PC-9 (cell line): ENCODE measurements at regions not wholly inside any gene's neighbourhood (a gene's known extent, or its start where the extent isn't known, plus 50 kb on each side); places are given as distances from the start of the nearest gene placed in this dataset.

Experiments
- BruUV-seq: library from RNA; stranded (reverse); fragments of 400-500 nt; replicated peaks from 2 replicates; lab custom pipeline; 2021; lab: Mats Ljungman, UMichigan
- CTCF ChIA-PET: fragments of 300-600 bp; sonication (Branson Sonifier 250); formaldehyde crosslinking; loops from one replicate; lab custom pipeline; 2022; ENCODE audit warnings: antibody characterized with exemption; lab: Charles Lee
- POLR2A ChIA-PET: fragments of 300-600 bp; sonication (Branson Sonifier 250); formaldehyde crosslinking; loops from one replicate; lab custom pipeline; 2022; ENCODE audit warnings: antibody characterized with exemption; ENCODE audit not compliant: unreplicated experiment; lab: Charles Lee
- DNase-seq, 2 experiments: peaks; one replicate each; pipeline versions ENCODE4 v3.0.0 to v3.0.0-alpha.2; 2015 to 2022; ENCODE audit warnings: mixed read lengths in 1 of 2
- H2AFZ ChIP-seq: fragments of 200-600 bp; sonication (generic); 2 replicates; pipeline ENCODE4 v1.8.1; 2017; ENCODE audit warnings: antibody characterized with exemption
- H3F3A ChIP-seq: fragments of 200-600 bp; sonication (generic); 2 replicates; pipeline ENCODE4 v1.8.1; 2017; ENCODE audit warnings: antibody characterized with exemption, mild to moderate bottlenecking, low read depth; ENCODE audit not compliant: insufficient read depth
- H3K27ac ChIP-seq: fragments of 200-600 bp; sonication (generic); 2 replicates; pipeline ENCODE4 v1.6.1; 2016; ENCODE audit warnings: mixed run types
- H3K27me3 ChIP-seq: fragments of 200-600 bp; sonication (generic); 2 replicates; pipeline ENCODE4 v1.6.1; 2016; ENCODE audit warnings: low read depth, mixed run types; ENCODE audit not compliant: insufficient read depth
- H3K36me3 ChIP-seq: fragments of 200-600 bp; sonication (generic); 2 replicates; pipeline ENCODE4 v1.6.1; 2016; ENCODE audit warnings: low read depth, mixed run types
- H3K4me1 ChIP-seq: fragments of 200-600 bp; sonication (generic); replicated peaks from 2 replicates; pipeline ENCODE4 v1.6.1; 2016; ENCODE audit warnings: mixed run types; ENCODE audit not compliant: insufficient read depth
- H3K4me2 ChIP-seq: fragments of 200-600 bp; sonication (generic); 2 replicates; pipeline ENCODE4 v1.6.1; 2017; ENCODE audit warnings: mixed run types
- H3K4me3 ChIP-seq: fragments of 200-600 bp; sonication (generic); 2 replicates; pipeline ENCODE4 v1.6.1; 2016; ENCODE audit warnings: mixed run types
- H3K79me2 ChIP-seq: fragments of 200-600 bp; sonication (generic); 2 replicates; pipeline ENCODE4 v1.6.1; 2017; ENCODE audit warnings: low read depth, mixed run types
- H3K9me2 ChIP-seq: fragments of 200-600 bp; sonication (generic); 2 replicates; pipeline ENCODE4 v1.8.1; 2017; ENCODE audit warnings: mild to moderate bottlenecking; ENCODE audit not compliant: insufficient read depth
- H3K9me3 ChIP-seq: fragments of 200-600 bp; sonication (generic); 2 replicates; pipeline ENCODE4 v1.8.1; 2016; ENCODE audit warnings: low read depth; ENCODE audit not compliant: insufficient read depth
- H4K20me1 ChIP-seq: fragments of 200-600 bp; sonication (generic); 2 replicates; pipeline ENCODE4 v1.8.1; 2017; ENCODE audit not compliant: insufficient read depth
- EZH2 ChIP-seq: fragments of 200-600 bp; sonication (generic); IDR thresholded peaks from 2 replicates; pipeline ENCODE4 v1.8.0; 2017; ENCODE audit warnings: antibody characterized with exemption, low read depth
- intact Hi-C: fragments of 100-400 bp; cut with micrococcal nuclease; formaldehyde crosslinking; loops from one replicate; pipeline ENCODE4 v1.10.0; 2022; ENCODE audit not compliant: unreplicated experiment
- TF ChIP-seq, protein P1 (sequence below): fragments of 200-600 bp; sonication (generic); conservative IDR thresholded peaks from 2 replicates; pipeline ENCODE4 v1.6.1; 2017; ENCODE audit warnings: mixed run types, antibody characterized with exemption, mild to moderate bottlenecking, moderate library complexity

DNA sequence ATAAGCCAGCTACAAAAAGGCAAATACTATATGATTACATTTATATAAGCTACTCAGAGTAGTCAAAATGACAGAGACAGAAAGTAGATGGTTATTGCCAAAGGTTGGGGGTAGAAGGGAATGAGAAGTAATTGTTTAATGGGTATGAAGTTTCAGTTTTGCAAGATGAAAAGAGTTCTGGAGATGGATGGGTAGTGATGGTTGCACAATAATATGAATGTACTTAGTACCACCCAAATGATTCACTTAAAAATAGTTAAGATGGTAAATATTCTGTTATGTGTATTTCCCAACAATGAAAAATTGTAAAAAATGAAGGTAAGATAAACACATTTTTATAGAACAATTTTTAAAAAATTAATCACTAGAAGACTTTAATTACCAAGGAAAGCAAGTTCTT is 448.4 kb downstream of the ADCYAP1 start:
- Histone ChIP-seq H3K79me2 (no peaks in the 10 kb centered on the region), H3K27me3 (no peaks in the 10 kb centered on the region), H3K4me3 (no peak overlapping the region), H3F3A (no peaks in the 10 kb centered on the region), H3K9me3 (no peaks in the 10 kb centered on the region), H3K27ac (no peak overlapping the region), H3K36me3 (peaks cover 5% of the 10 kb centered on the region; the same call in 1 of the 2 replicates), H4K20me1 (no peaks in the 10 kb centered on the region), H3K4me2 (no peak overlapping the region), H3K4me1 (no peaks in the 10 kb centered on the region), H2AFZ (no peak overlapping the region), H3K9me2 (no peaks in the 10 kb centered on the region)
- intact Hi-C loops = no loop called here
- POLR2A ChIA-PET = interaction anchor here (0.5 kb wide), 1 partner anchor 75 kb away, joined by 3 read pairs; no protein-coding TSS in a partner anchor
- no peak for DNase-seq
- TF ChIP-seq EZH2 = no peak
- TF ChIP-seq, protein P1, sequence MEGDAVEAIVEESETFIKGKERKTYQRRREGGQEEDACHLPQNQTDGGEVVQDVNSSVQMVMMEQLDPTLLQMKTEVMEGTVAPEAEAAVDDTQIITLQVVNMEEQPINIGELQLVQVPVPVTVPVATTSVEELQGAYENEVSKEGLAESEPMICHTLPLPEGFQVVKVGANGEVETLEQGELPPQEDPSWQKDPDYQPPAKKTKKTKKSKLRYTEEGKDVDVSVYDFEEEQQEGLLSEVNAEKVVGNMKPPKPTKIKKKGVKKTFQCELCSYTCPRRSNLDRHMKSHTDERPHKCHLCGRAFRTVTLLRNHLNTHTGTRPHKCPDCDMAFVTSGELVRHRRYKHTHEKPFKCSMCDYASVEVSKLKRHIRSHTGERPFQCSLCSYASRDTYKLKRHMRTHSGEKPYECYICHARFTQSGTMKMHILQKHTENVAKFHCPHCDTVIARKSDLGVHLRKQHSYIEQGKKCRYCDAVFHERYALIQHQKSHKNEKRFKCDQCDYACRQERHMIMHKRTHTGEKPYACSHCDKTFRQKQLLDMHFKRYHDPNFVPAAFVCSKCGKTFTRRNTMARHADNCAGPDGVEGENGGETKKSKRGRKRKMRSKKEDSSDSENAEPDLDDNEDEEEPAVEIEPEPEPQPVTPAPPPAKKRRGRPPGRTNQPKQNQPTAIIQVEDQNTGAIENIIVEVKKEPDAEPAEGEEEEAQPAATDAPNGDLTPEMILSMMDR = no peak
- CTCF ChIA-PET = no interaction called here
- no TSS peak for BruUV-seq

DNA sequence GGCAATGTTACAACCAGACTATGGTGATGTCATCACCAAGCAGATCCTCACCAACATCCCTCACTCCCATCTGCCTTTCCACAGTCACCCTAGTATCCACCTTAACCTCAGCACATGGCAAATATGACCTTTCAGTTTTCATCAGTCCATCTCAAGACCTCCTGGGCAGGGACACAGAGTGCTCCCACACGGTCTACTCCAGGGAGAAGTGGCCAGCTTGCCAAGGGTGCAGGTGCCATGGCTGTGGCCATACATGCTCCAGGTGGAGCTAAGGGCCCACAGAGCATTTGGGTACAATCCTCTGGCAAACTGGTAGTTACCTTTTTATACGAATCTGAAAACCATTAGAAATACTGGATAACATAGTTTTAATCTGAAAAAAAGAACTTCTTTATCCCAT is 453.1 kb downstream of the ADCYAP1 start:
- CTCF ChIA-PET = no interaction called here
- Histone ChIP-seq H3K36me3 (0 out of 2 replicates have a peak, but pooled peaks cover 5% of the 10 kb centered on the region), H3K79me2 (no peaks in the 10 kb centered on the region), H3K27ac (no peak overlapping the region), H3K9me3 (no peaks in the 10 kb centered on the region), H3K9me2 (no peaks in the 10 kb centered on the region), H2AFZ (no peak overlapping the region), H3F3A (no peaks in the 10 kb centered on the region), H3K27me3 (no peaks in the 10 kb centered on the region), H3K4me1 (no peaks in the 10 kb centered on the region), H3K4me2 (no peak overlapping the region), H4K20me1 (no peaks in the 10 kb centered on the region), H3K4me3 (no peak overlapping the region)
- BruUV-seq = no TSS peak
- no peak for DNase-seq
- TF ChIP-seq EZH2 = no peak
- TF ChIP-seq, protein P1 = no peak
- POLR2A ChIA-PET = no interaction called here
- intact Hi-C loops = no loop called here

DNA sequence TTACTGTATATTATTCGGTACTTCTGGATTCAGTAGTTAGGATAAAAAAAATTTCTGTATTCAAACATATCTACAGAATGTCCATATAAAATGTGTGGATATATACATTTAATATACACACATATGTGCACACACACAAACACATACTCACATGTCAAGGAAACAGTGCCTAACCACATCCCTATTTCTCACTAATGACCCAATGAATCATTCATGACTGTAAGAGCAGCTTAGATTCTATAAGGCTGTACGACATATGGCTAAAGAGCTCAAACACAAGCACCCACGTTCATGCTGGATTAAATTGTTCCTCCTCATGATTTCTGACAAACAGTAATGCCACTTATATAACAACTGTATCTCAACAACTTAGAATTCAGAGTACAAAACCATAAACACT is 457.3 kb downstream of the ADCYAP1 start:
- H3K9me3 ChIP-seq = no peaks in the 10 kb centered on the region
- H3K27ac ChIP-seq = no peak overlapping the region
- H3K4me2 ChIP-seq = no peak overlapping the region
- H4K20me1 ChIP-seq = no peaks in the 10 kb centered on the region
- no peaks in the 10 kb centered on the region for H3F3A ChIP-seq
- TF ChIP-seq, protein P1 = no peak
- no peak for TF ChIP-seq EZH2
- H3K4me1 ChIP-seq = no peaks in the 10 kb centered on the region
- H3K79me2 ChIP-seq = no peaks in the 10 kb centered on the region
- H3K4me3 ChIP-seq = no peak overlapping the region
- H2AFZ ChIP-seq = no peak overlapping the region
- no peak for DNase-seq
- H3K9me2 ChIP-seq = no peaks in the 10 kb centered on the region
- intact Hi-C loops = no loop called here
- ChIA-PET POLR2A (no interaction called here), CTCF (no interaction called here)
- H3K36me3 ChIP-seq = 0 out of 2 replicates have a peak, but pooled peaks cover 2% of the 10 kb centered on the region
- no peaks in the 10 kb centered on the region for H3K27me3 ChIP-seq
- BruUV-seq = no TSS peak
